Mesothelial cell of epicardium (in vitro differentiated cells): ENCODE measurements at regions not wholly inside any gene's neighbourhood (a gene's known extent, or its start where the extent isn't known, plus 50 kb on each side); places are given as distances from the start of the nearest gene placed in this dataset.

ENCODE experiments used
- DNase-seq, 2 experiments: peaks; one replicate each; pipeline ENCODE4 v3.0.0; 2021; ENCODE audit warnings: low spot score in 2 of 2; ENCODE audit not compliant: unreplicated experiment in 2 of 2
- H3K27ac Mint-ChIP-seq: 2 replicates; pipeline ENCODE4 v1.8.0; 2021; ENCODE audit warnings: mixed read lengths
- H3K27me3 Mint-ChIP-seq: 2 replicates; pipeline ENCODE4 v1.8.0; 2021; ENCODE audit warnings: low read depth, mixed read lengths
- H3K36me3 Mint-ChIP-seq: 2 replicates; pipeline ENCODE4 v1.8.0; 2021; ENCODE audit warnings: mixed read lengths
- H3K4me1 Mint-ChIP-seq: 2 replicates; pipeline ENCODE4 v1.8.0; 2021; ENCODE audit warnings: mixed read lengths
- H3K4me3 Mint-ChIP-seq: 2 replicates; pipeline ENCODE4 v1.8.0; 2021; ENCODE audit warnings: mild to moderate bottlenecking, moderate library complexity, mixed read lengths
- H3K9me3 Mint-ChIP-seq: 2 replicates; pipeline ENCODE4 v1.8.0; 2021; ENCODE audit warnings: mixed read lengths
- CTCF ChIP-seq: fragments of 200-600 bp; sonication (generic); IDR thresholded peaks from one replicate; pipeline ENCODE4 v1.5.0; 2021; ENCODE audit warnings: antibody characterized with exemption; ENCODE audit not compliant: unreplicated experiment

GRCh38 chr9:27800692-27801370, 227.6 kb upstream of the C9orf72 start:
- Mint-ChIP-seq H3K27ac (no peak overlapping the region), H3K9me3 (peaks cover 4% of the 10 kb centered on the region), H3K36me3 (no peaks in the 10 kb centered on the region), H3K27me3 (no peaks in the 10 kb centered on the region), H3K4me3 (no peak overlapping the region), H3K4me1 (no peaks in the 10 kb centered on the region)
- no peak for DNase-seq
- no peak for TF ChIP-seq CTCF

GRCh38 chr9:27801545-27801944, 228.3 kb upstream of the C9orf72 start:
- no peak for TF ChIP-seq CTCF
- Mint-ChIP-seq H3K36me3 (no peaks in the 10 kb centered on the region), H3K9me3 (no peaks in the 10 kb centered on the region)

GRCh38 chr9:27802418-27802817, 229.1 kb upstream of the C9orf72 start:
- Mint-ChIP-seq H3K27me3 (no peaks in the 10 kb centered on the region), H3K36me3 (no peaks in the 10 kb centered on the region)

More at GRCh38 chr9:27801545-27801944, 228.3 kb upstream of the C9orf72 start:
- DNase-seq = no peak
- no peak overlapping the region for H3K4me3 Mint-ChIP-seq
- no peaks in the 10 kb centered on the region for H3K27me3 Mint-ChIP-seq
- no peaks in the 10 kb centered on the region for H3K4me1 Mint-ChIP-seq
- no peak overlapping the region for H3K27ac Mint-ChIP-seq

GRCh38 chr9:27808864-27809263, 235.6 kb upstream of the C9orf72 start:
- no peak for DNase-seq
- Mint-ChIP-seq H3K4me1 (no peaks in the 10 kb centered on the region), H3K4me3 (no peak overlapping the region), H3K27me3 (no peaks in the 10 kb centered on the region), H3K36me3 (no peaks in the 10 kb centered on the region), H3K9me3 (peaks cover 9% of the 10 kb centered on the region), H3K27ac (no peak overlapping the region)
- no peak for TF ChIP-seq CTCF

More at GRCh38 chr9:27802418-27802817, 229.1 kb upstream of the C9orf72 start:
- TF ChIP-seq CTCF = no peak
- no peak overlapping the region for H3K4me3 Mint-ChIP-seq
- no peak overlapping the region for H3K27ac Mint-ChIP-seq
- DNase-seq = no peak
- H3K4me1 Mint-ChIP-seq = no peaks in the 10 kb centered on the region
- no peaks in the 10 kb centered on the region for H3K9me3 Mint-ChIP-seq

GRCh38 chr9:27817747-27818146, 244.5 kb upstream of the C9orf72 start:
- Mint-ChIP-seq H3K27ac (no peak overlapping the region), H3K4me3 (no peak overlapping the region), H3K27me3 (peaks cover 2% of the 10 kb centered on the region), H3K4me1 (no peaks in the 10 kb centered on the region), H3K36me3 (no peaks in the 10 kb centered on the region), H3K9me3 (peaks cover 5% of the 10 kb centered on the region)
- TF ChIP-seq CTCF = no peak
- no peak for DNase-seq
